ENCODE measurements at regions not wholly inside any gene's neighbourhood (a gene's known extent, or its start where the extent isn't known, plus 50 kb on each side); places are given as distances from the start of the nearest gene placed in this dataset.

- Histone ChIP-seq H3K9ac (replicated peaks; ENCODE audit: extremely low read depth, insufficient read depth, low read length) (no peak overlapping the region), H3K9me3 (replicated peaks; ENCODE audit: control insufficient read depth, insufficient read depth, low read length) (no peaks in the 10 kb centered on the region), H3K36me3 (ENCODE audit: control insufficient read depth in 2 of 2, extremely low read depth in 1 of 2, insufficient read depth in 2 of 2, low read length in 2 of 2) (no peaks in the 10 kb centered on the region), H3K4me1 (ENCODE audit: control insufficient read depth, extremely low read depth, insufficient read depth, low read length) (no peaks in the 10 kb centered on the region), H3K27ac (ENCODE audit: insufficient read depth, low read depth, low read length) (no peak overlapping the region), H3K79me2 (ENCODE audit: control insufficient read depth, insufficient read depth, low read length) (no peaks in the 10 kb centered on the region), H3K9me1 (replicated peaks; ENCODE audit: control insufficient read depth, extremely low read depth, insufficient read depth, low read length) (no peaks in the 10 kb centered on the region), H3K27me3 (ENCODE audit: control insufficient read depth in 2 of 2, insufficient read depth in 2 of 2, low read length in 2 of 2) (no peaks in the 10 kb centered on the region), H4K20me1 (replicated peaks; ENCODE audit: control insufficient read depth, extremely low read depth, insufficient read depth, low read length) (no peaks in the 10 kb centered on the region), H3K4me3 (replicated peaks in 1 of 3; ENCODE audit: insufficient read depth in 1 of 3, low read depth in 1 of 3, low read length in 3 of 3) (no peak overlapping the region), H3K4me2 (ENCODE audit: insufficient read depth, low read length) (no peak overlapping the region), H2AFZ (ENCODE audit: low read depth, low read length) (no peak overlapping the region)
- no peak for FAIRE-seq
- dilution Hi-C loops (cut with MboI; ENCODE audit: extremely low pct_ligation_motif_present, low sequenced_read_pairs) (no loop called here), intact Hi-C loops (cut with micrococcal nuclease) (no loop called here)
- CTCF ChIA-PET, result no interaction called here
- BruUV-seq (replicated peaks), result no TSS peak
- POLR2A ChIA-PET, result no interaction called here
- no peak for DNase-seq (ENCODE audit: low read depth, low spot score)
- no peak for TF ChIP-seq POLR2A (IDR thresholded peaks at IDR 0.05; ENCODE audit: low read depth, low read length)
- TF ChIP-seq FOS (IDR thresholded peaks at IDR 0.05; ENCODE audit: borderline replicate concordance, insufficient read depth, low read length), result no peak
- TF ChIP-seq MYC (IDR thresholded peaks at IDR 0.05; ENCODE audit: low read depth, low read length), result no peak
- TF ChIP-seq, protein P1, sequence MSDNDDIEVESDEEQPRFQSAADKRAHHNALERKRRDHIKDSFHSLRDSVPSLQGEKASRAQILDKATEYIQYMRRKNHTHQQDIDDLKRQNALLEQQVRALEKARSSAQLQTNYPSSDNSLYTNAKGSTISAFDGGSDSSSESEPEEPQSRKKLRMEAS (IDR thresholded peaks at IDR 0.05; ENCODE audit: insufficient read depth, insufficient read length), result no peak
- TF ChIP-seq GATA2 (IDR thresholded peaks at IDR 0.05; ENCODE audit: insufficient read depth, insufficient read length, low read depth, low read length), result no peak
- TF ChIP-seq EZH2 (IDR thresholded peaks at IDR 0.05; ENCODE audit: borderline replicate concordance, low read depth, low read length, severe bottlenecking), result no peak
- TF ChIP-seq JUN (IDR thresholded peaks at IDR 0.05; ENCODE audit: borderline replicate concordance, insufficient read depth, insufficient read length, low read depth), result no peak
- no peak for TF ChIP-seq POLR2AphosphoS5 (IDR thresholded peaks at IDR 0.05; ENCODE audit: insufficient read depth, low read depth, low read length)
- no peak for TF ChIP-seq CTCF (IDR thresholded peaks at IDR 0.05; ENCODE audit: extremely low read depth in 1 of 2, insufficient read depth in 1 of 2, low read depth in 1 of 2, low read length in 2 of 2)
These were observed 532.6 kb upstream of the EPHA5 start for GRCh38 chr4:66202870-66203269.

Measured in endothelial cell of umbilical vein (primary cell).